HG02970 (cell line): ENCODE measurements at regions not wholly inside any gene's neighbourhood (a gene's known extent, or its start where the extent isn't known, plus 50 kb on each side); places are given as distances from the start of the nearest gene placed in this dataset.

ENCODE experiments used
- ATAC-seq: cut with Tn5 transposase; IDR thresholded peaks from one replicate; pipeline ENCODE4 v1.9.1; 2021; ENCODE audit warnings: mild to moderate bottlenecking, moderate library complexity, moderate number of reproducible peaks; ENCODE audit not compliant: unreplicated experiment, low FRiP score

GRCh38 chr4:137345597-137345996 is 186.7 kb downstream of the PCDH18 start:
- no peak for ATAC-seq

DNA sequence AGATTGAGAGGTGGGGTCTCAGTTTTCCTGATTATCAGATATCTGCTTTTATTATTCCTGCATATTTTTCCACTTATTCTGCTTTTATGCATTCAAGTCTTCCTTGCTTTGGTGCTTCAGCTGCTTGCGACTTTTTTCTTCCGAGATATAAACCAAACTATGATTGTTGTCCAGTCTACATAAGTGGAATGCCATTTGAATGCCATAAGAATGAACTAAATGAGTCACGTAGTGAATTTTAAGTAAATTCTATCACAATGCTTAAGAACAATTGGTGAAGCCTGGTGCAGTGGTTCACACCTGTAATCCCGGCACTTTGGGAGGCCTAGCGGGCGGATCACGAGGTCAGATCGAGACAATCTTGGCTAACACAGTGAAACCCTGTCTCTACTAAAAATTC is 189.1 kb downstream of the PCDH18 start:
- no peak for ATAC-seq

- ATAC-seq = no peak
These were observed 199.3 kb downstream of the PCDH18 start for GRCh38 chr4:137333031-137333430.

DNA sequence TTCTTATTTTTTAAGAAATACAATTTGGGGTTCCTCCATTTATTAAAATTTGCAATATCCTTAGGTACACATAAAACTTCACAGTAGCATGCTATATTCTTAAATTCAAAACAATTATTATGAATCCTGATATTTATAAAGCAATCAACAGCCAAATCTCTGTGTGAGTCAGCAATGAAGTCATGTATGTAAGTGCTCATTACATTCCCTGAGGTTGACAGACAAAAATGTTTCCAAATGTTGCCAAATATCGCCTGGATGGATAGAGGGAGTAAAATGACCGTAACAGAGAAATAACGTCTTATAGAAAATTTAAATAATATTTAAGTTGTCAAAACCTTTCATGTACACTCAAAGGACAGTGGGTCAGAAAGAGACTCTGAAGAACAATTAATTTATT is 220.0 kb downstream of the PCDH18 start:
- no peak for ATAC-seq

GRCh38 chr4:137310593-137311490 is 221.5 kb downstream of the PCDH18 start:
- no peak for ATAC-seq

DNA sequence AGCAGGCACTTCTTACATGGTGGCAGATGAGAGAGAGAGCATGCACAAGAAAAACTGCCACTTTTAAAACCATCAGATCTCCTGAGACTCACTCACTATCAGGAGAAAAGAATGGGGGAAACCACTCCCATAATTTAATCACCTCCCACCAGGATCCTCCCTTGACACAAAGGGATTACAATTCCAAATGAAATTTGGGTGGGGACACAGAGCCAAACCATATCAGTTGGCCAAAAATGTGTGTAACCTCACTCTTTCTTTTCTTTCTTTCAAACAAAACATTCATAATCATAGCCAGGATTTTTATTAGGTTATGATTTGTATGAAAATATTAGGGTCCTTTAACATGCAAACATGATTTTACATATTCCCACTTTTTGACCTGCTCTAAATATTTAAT is 222.1 kb downstream of the PCDH18 start:
- ATAC-seq = no peak

DNA sequence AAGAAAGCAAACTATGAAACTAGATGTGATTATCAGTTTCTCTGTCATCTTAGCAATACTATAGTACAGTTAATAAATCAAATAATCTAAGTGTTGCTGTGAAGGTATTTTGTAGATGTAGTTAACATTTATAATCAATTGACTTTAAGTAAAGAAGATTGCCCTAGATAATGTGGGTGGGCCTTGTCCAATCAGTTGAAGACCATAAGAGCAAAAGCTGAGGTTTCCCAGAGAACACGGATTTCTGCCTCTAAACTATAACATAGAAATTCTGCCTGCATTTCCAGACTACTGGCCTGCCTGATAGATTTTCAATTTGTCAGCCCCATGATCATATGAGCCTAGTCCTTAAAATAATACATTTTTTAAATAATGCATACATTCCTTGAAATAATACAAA is 222.9 kb downstream of the PCDH18 start:
- ATAC-seq = no peak

- ATAC-seq = no peak
These were observed 224.5 kb downstream of the PCDH18 start for GRCh38 chr4:137307806-137308205.

DNA sequence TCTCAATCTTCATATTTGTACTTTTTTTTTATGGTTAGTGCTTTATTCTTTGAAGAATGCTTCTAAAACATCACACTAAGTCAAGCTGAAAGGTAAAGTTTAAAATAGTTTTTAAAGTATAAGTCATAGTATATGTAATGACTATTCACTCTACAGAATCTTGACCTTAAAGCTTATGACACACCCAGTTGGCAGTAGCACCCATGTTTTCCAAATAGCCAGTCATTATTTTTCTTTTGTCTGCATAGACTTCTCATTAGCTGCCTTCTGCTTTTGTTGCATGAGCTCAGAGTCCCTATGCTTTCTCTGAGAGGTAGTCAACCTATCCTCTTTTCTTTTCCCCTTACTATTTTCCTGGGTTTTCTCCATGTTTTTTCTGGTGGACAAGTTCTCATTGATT is 231.5 kb downstream of the PCDH18 start:
- no peak for ATAC-seq

GRCh38 chr4:137299281-137299680 is 233.0 kb downstream of the PCDH18 start:
- ATAC-seq = no peak

DNA sequence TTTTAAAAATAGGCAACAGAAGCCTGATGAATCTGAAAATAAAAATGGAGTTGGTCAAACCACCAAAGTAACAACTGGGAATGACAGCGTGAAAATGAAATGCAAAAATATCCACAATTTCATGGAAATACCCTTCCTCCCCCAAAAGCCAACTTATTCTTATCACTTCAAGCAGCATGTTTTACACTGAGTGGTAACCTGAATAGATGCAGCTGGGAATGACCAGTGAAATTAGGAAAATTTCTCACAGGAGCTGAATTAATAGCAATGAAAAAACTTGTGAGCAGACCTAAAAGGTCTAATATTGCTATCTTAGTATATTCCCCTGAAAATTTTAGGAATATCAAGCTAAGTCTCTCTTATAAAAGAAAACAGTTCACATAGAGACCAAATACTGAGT is 239.0 kb downstream of the PCDH18 start:
- ATAC-seq = no peak

DNA sequence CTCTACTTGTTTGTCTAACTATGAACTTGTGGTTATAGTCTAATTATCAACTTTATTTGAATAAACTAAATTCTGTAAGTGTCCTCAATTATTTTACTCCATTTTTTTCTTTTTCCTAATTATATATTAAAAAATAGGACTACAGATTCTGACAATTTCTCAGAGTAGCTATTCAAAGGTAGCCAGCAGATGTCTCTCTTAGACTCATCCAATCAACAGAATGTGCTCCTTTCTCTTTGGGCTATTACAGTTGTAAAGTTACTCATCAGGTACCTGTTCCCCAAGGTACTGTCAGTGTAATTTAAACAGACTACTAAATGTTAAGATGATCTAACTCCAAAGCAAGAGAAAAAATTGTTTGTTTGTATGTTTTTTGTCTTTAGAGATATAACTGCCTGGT is 248.6 kb downstream of the PCDH18 start:
- no peak for ATAC-seq

DNA sequence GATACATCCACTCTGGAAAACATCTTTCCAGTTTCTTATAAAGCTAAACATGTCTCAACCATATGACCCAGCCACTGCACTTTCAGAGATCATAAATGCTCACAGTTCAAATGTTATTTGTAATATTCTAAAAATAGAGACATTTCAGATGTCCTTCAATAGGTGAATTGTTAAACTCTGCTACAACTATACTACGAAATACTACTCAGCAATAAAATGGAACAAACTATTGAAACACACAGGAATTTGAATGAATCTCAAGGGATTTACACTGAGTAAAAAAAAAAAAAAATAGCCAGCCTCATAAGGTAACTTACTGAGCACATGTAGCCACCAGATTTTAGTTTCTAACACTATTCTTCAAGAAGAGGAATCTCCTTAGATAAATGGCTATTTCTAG is 253.9 kb downstream of the PCDH18 start:
- no peak for ATAC-seq

DNA sequence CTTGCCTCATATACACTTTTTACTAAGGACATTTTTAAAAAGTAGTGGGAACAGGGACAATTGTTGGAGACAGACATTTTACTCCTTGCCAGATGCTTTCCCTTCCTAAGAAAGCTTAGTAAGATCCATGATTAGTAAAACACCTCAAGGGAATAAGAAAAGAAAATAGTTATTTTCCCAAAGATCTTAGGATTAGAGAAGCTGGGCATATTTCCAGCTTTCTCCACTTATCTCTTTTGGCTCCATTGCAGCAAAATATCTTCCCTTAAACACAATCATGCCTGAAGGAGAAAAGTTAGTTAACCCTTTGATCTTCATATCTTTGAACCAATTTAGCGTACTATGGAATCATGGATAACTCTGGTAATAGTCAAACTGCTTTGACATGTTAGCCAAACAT is 257.9 kb downstream of the PCDH18 start:
- no peak for ATAC-seq

- no peak for ATAC-seq
These were observed 265.3 kb downstream of the PCDH18 start for GRCh38 chr4:137267024-137267423.

GRCh38 chr4:137266511-137266910 is 265.8 kb downstream of the PCDH18 start:
- no peak for ATAC-seq

DNA sequence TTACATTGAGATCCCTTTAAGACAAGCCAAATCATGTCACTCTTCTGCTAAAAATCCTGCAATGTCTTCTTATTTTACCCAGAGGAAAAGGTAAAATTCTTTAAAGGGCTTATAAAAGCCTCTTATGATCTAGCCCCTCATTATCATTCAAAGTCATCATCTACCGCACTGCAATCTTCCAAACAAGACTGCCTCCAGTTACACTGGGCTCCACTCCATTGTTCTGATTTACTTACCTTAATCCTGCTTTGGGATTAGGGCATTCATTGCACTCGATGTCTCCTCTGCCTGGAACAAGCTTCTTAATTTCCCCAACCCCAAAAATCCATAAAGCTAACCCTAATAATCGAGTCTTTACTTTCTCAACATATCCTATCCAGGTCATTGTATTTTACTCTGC is 269.1 kb downstream of the PCDH18 start:
- ATAC-seq = no peak

- no peak for ATAC-seq
These were observed 278.3 kb downstream of the PCDH18 start for GRCh38 chr4:137253949-137254348.

DNA sequence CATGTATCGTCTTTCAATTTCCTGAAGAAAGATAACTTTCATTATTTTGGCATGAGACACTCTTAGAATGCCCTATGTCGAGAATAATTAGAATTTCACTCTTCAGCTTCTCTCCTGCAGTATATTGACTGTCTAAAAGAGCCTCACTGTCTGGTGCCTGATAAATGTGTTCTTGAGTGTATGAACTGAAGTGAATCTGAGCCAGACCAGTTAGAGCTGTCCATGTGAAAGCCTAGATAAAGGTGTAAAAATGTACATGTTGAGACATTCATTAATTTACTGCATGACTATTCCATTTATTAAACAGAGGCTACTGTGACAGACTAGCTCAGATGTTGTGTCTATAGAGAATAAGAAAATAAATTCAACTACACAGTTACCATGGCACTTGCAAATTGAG is 283.2 kb downstream of the PCDH18 start:
- ATAC-seq = no peak

DNA sequence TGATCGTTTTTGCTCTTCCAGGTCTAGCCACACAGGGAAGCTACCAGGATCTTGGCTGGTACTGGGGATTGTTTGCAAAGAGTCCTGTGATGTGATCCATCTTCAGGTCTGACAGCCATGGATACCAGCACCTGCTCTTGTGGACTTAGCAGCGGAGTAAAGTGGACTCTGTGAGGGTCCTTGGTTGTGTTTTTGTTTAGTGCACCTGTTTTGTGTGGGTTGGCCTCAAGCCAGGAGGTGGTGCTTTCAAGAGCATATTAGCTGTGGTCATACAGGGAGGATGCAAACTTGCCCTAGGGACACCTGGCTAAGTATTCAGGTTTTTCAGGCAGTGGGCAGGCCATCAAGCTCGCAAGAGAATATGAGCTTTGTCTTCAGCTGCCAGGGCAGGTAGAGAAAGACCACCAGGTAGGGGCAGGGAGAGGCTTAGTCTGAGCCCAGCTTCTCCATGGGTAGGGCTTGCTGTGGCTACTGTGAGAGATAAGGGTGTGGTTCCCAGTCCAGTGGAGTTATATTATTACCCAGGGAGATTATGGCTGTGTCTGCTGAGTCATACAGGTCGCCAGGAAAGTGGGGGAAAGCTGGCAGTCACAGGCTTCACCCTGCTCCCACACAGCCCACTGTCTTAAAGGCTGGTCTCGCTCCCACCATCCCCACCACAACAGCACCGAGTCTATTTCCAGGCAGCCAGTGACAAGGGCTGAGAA is 293.7 kb downstream of the PCDH18 start:
- no peak for ATAC-seq

DNA sequence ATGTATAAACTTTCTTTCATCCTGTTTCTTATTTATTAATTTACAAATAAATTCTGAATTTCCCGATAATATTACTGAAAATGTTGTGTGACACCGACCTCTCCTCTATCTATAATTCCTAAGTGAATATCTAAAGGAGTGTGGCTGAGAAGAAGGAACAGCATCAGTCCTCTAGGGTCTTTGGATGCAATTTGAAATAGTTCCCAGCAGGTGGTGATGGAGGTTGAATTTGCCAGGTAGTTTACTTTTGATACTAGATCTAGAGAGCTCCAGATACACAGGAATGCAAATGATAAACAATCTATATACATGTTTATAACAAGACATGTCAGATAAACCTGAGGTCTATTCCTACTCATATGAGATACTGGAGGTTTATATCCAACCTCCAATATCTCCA is 305.4 kb downstream of the PCDH18 start:
- ATAC-seq = no peak

GRCh38 chr4:137226221-137226620 is 306.1 kb downstream of the PCDH18 start:
- ATAC-seq = no peak
